ENCODE measurements at regions not wholly inside any gene's neighbourhood (a gene's known extent, or its start where the extent isn't known, plus 50 kb on each side); places are given as distances from the start of the nearest gene placed in this dataset.

GRCh38 chr4:46684041-46684440, 225.0 kb downstream of the COX7B2 start:
- DNase-seq = no peak

GRCh38 chr4:46676364-46676763, 232.7 kb downstream of the COX7B2 start:
- no peak for DNase-seq

- no peak for DNase-seq
These were observed 234.7 kb downstream of the COX7B2 start for GRCh38 chr4:46674326-46674725.

- no peak for DNase-seq
These were observed 241.3 kb downstream of the COX7B2 start for GRCh38 chr4:46667790-46668189.

- DNase-seq = peak; percentile 10
These were observed 253.0 kb downstream of the COX7B2 start for GRCh38 chr4:46656071-46656470.

GRCh38 chr4:46653842-46654241, 255.2 kb downstream of the COX7B2 start:
- no peak for DNase-seq

GRCh38 chr4:46649390-46649789, 259.5 kb upstream of the GABRA2 start:
- DNase-seq = no peak

- DNase-seq = peak; percentile 31
These were observed 258.3 kb upstream of the GABRA2 start for GRCh38 chr4:46648088-46648744.

GRCh38 chr4:46645126-46645525, 255.2 kb upstream of the GABRA2 start:
- no peak for DNase-seq

All from renal pelvis (tissue), 1 donor.